ENCODE measurements at regions not wholly inside any gene's neighbourhood (a gene's known extent, or its start where the extent isn't known, plus 50 kb on each side); places are given as distances from the start of the nearest gene placed in this dataset.

DNA sequence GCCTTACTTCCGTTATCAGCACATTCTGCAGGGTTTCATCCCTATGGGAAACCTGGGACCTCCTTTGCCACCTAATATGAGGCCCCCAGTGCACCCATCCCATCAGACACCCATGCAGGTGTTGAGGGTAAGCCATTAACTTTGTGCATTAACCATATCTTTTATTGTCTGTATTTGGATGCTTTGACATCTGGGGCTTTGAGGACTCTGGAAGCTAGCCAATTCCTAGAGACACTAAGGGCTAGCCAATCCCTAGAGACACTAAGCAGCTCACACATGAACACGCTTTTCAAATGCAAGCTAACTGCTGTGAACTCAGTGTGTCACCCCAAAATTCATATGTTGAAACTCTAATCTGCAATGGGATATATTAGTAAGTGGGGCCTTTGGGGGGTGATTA is 272.5 kb upstream of the COBL start:
- TF ChIP-seq CTCF (IDR thresholded peaks at IDR 0.05; ENCODE audit: insufficient read depth, missing control alignments) = no peak
- no peak for FAIRE-seq
- DNase-seq (ENCODE audit: insufficient read length, low spot score) = no peak

DNA sequence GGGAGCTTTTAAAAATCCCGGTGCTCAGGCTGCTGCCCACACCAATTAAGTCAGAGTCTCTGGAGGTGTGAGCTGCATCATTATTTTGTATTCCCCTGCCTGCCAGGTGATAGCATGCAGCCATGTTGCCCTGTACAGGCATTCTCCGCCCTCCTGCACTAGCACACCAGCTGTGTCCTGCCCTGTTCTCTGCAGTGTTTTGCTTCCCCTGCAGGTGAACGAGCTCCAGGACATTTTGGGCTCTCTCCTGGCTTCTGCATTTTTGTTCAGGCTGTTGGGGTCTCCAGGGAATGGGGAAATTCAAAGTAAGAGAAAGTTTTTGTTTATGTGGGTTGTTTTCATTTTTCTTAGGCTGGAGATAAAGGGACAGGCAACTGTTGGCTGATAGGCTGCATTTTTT is 271.0 kb upstream of the COBL start:
- no peak for FAIRE-seq
- no peak for TF ChIP-seq CTCF (IDR thresholded peaks at IDR 0.05; ENCODE audit: insufficient read depth, missing control alignments)
- no peak for DNase-seq (ENCODE audit: insufficient read length, low spot score)

- FAIRE-seq (no peak), DNase-seq (ENCODE audit: insufficient read length, low spot score) (no peak)
- TF ChIP-seq CTCF (IDR thresholded peaks at IDR 0.05; ENCODE audit: insufficient read depth, missing control alignments) = no peak
These were observed 260.8 kb upstream of the COBL start for GRCh38 chr7:51577390-51577789.

GRCh38 chr7:51569581-51569980 is 253.0 kb upstream of the COBL start:
- no peak for TF ChIP-seq CTCF (IDR thresholded peaks at IDR 0.05; ENCODE audit: insufficient read depth, missing control alignments)
- FAIRE-seq = peak; percentile 97
- peak; percentile 27 for DNase-seq (ENCODE audit: insufficient read length, low spot score)

GRCh38 chr7:51569176-51569575 is 252.6 kb upstream of the COBL start:
- TF ChIP-seq CTCF (IDR thresholded peaks at IDR 0.05; ENCODE audit: insufficient read depth, missing control alignments) = no peak
- DNase-seq (ENCODE audit: insufficient read length, low spot score) = no peak
- FAIRE-seq = no peak

DNA sequence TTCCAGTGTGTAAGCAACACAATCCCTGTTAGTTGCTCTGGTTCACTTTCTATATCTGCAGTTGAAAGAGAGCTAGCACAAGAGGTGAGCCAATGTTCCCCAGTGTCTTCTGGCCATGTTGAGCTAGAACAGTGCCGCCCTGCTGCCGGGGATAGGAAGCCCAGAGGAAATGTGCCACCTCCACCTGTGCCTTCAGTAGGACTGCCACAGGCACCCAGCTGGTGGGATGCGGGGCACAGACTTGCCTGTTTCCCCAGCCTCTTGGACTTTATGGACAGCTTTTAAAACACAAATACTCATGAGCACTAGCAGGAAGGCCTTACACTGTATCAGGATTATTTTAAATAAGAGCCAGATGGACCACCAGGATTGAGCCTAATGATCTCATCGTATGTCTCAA is 234.5 kb upstream of the COBL start:
- no peak for DNase-seq (ENCODE audit: insufficient read length, low spot score)
- no peak for TF ChIP-seq CTCF (IDR thresholded peaks at IDR 0.05; ENCODE audit: insufficient read depth, missing control alignments)
- FAIRE-seq = peak; percentile 72

GRCh38 chr7:51545131-51545530 is 228.5 kb upstream of the COBL start:
- no peak for DNase-seq (ENCODE audit: insufficient read length, low spot score)
- no peak for FAIRE-seq
- no peak for TF ChIP-seq CTCF (IDR thresholded peaks at IDR 0.05; ENCODE audit: insufficient read depth, missing control alignments)

Measured in D721Med (cell line).